Bone marrow (tissue), 2 donors: ENCODE measurements at regions not wholly inside any gene's neighbourhood (a gene's known extent, or its start where the extent isn't known, plus 50 kb on each side); places are given as distances from the start of the nearest gene placed in this dataset.
"Not testable (repeated sequence)": the region's sequence is repeated elsewhere in the genome, so short reads cannot be mapped to it uniquely, and the experiment has no call there.

Source experiments
- DNase-seq, 2 donors: peaks; one replicate each; lab custom pipeline; 2025; lab: John Stamatoyannopoulos, UW

- no peak for DNase-seq
These were observed 55.0 kb downstream of the FOXA2 start for GRCh38 chr20:22529150-22530019.

- no peak for DNase-seq
These were observed 57.8 kb downstream of the FOXA2 start for GRCh38 chr20:22526512-22527012.

GRCh38 chr20:22525821-22526220, 58.6 kb downstream of the FOXA2 start:
- no peak for DNase-seq

- DNase-seq: no peak
These were observed 59.1 kb downstream of the FOXA2 start for GRCh38 chr20:22525069-22525820.

- DNase-seq: no peak
These were observed 59.9 kb downstream of the FOXA2 start for GRCh38 chr20:22524393-22525015.

GRCh38 chr20:22523499-22524392, 60.6 kb downstream of the FOXA2 start:
- DNase-seq: no peak

GRCh38 chr20:22523128-22523498, 61.3 kb downstream of the FOXA2 start:
- no peak for DNase-seq

GRCh38 chr20:22522701-22523100, 61.7 kb downstream of the FOXA2 start:
- no peak for DNase-seq

GRCh38 chr20:22521940-22522339, 62.4 kb downstream of the FOXA2 start:
- DNase-seq: not testable (repeated sequence)

GRCh38 chr20:22520381-22520780, 64.0 kb downstream of the FOXA2 start:
- no peak for DNase-seq

- DNase-seq: no peak
These were observed 69.1 kb downstream of the FOXA2 start for GRCh38 chr20:22515264-22515663.

- no peak for DNase-seq
These were observed 70.8 kb downstream of the FOXA2 start for GRCh38 chr20:22513574-22513973.

- DNase-seq: no peak
These were observed 71.4 kb downstream of the FOXA2 start for GRCh38 chr20:22512911-22513489.

- no peak for DNase-seq
These were observed 72.1 kb downstream of the FOXA2 start for GRCh38 chr20:22511943-22512910.

GRCh38 chr20:22509843-22510147, 74.6 kb downstream of the FOXA2 start:
- DNase-seq: no peak

- no peak for DNase-seq
These were observed 75.1 kb downstream of the FOXA2 start for GRCh38 chr20:22509090-22509842.

GRCh38 chr20:22508426-22508825, 75.9 kb downstream of the FOXA2 start:
- DNase-seq: no peak

GRCh38 chr20:22507240-22507961, 77.0 kb downstream of the FOXA2 start:
- no peak for DNase-seq

- DNase-seq: no peak
These were observed 77.5 kb downstream of the FOXA2 start for GRCh38 chr20:22506827-22507226.
